ENCODE measurements at regions not wholly inside any gene's neighbourhood (a gene's known extent, or its start where the extent isn't known, plus 50 kb on each side); places are given as distances from the start of the nearest gene placed in this dataset.

DNA sequence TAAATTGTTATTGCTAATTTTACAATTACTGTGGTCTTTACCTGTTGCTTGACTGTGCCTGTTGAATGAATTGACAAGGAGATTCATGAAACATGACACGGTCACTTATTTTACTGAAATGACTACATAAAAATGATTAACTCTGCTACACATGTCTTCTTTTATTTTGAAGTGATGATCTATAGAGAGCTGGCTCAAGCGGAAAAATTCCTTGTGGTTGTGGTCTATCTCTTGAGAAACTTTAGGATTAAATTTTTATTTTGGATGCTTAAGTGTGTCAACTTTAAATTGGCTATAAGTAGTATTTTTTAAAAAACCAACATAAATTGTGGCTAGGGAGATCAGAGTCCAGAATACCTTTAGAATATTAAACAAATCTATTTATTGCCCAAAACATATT is 131.8 kb upstream of the PITX2 start:
- no TSS peak for BruUV-seq (replicated peaks)
- Histone ChIP-seq H3K79me2 (ENCODE audit: insufficient read depth, low read depth, low read length) (no peaks in the 10 kb centered on the region), H3K4me3 (ENCODE audit: low read depth, low read length, poor library complexity, severe bottlenecking) (no peak overlapping the region), H3K9me2 (ENCODE audit: insufficient read depth, low read length) (no peaks in the 10 kb centered on the region), H2AFZ (ENCODE audit: low read length) (no peak overlapping the region), H4K20me1 (ENCODE audit: insufficient read depth, low read length) (no peaks in the 10 kb centered on the region), H3K27ac (ENCODE audit: low read depth, low read length, poor library complexity, severe bottlenecking) (no peak overlapping the region), H3K36me3 (ENCODE audit: insufficient read depth, low read length) (no peaks in the 10 kb centered on the region), H3K9me3 (ENCODE audit: low read length) (no peaks in the 10 kb centered on the region), H3K4me1 (ENCODE audit: insufficient read depth, low read length, poor library complexity, severe bottlenecking) (no peaks in the 10 kb centered on the region), H3K4me2 (ENCODE audit: low read length) (no peak overlapping the region)
- DNase-seq (ENCODE audit: low spot score), result no peak
- intact Hi-C loops (cut with micrococcal nuclease; ENCODE audit: unreplicated experiment), result no loop called here
- no peak for TF ChIP-seq CTCF (conservative IDR thresholded peaks at IDR 0.05; ENCODE audit: low read length)
- TF ChIP-seq EZH2phosphoT487 (IDR thresholded peaks at IDR 0.05; ENCODE audit: borderline replicate concordance, low read depth, low read length), result no peak
- CTCF ChIA-PET (ENCODE audit: unreplicated experiment), result no interaction called here
- POLR2A ChIA-PET, result no interaction called here

DNA sequence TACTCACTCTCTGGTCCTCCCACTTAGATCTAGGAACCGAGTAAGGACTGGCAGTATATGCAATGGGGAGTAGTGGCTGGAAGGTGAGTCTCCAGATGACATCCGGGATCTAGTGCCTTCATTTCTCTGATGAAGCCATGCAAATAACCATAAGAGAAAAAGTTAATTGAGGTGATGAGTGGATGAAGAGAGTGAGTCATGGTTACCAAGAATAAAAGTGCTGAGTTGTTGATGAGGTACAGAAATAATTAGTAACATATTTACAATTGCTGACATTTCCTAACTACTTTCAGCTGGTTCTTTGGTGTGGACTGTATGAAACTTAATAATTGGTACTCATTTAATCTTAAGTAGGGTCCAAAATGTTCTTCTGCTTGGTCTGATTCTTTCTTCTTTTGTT is 146.7 kb upstream of the PITX2 start:
- Histone ChIP-seq H3K4me1 (ENCODE audit: insufficient read depth, low read length, poor library complexity, severe bottlenecking) (no peaks in the 10 kb centered on the region), H2AFZ (ENCODE audit: low read length) (no peak overlapping the region), H3K9me3 (ENCODE audit: low read length) (no peaks in the 10 kb centered on the region), H3K79me2 (ENCODE audit: insufficient read depth, low read depth, low read length) (no peaks in the 10 kb centered on the region), H3K27ac (ENCODE audit: low read depth, low read length, poor library complexity, severe bottlenecking) (no peak overlapping the region), H3K36me3 (ENCODE audit: insufficient read depth, low read length) (no peaks in the 10 kb centered on the region), H3K4me3 (ENCODE audit: low read depth, low read length, poor library complexity, severe bottlenecking) (no peak overlapping the region), H3K9me2 (ENCODE audit: insufficient read depth, low read length) (no peaks in the 10 kb centered on the region; the same call in 1 of the 2 replicates), H4K20me1 (ENCODE audit: insufficient read depth, low read length) (no peaks in the 10 kb centered on the region), H3K4me2 (ENCODE audit: low read length) (no peak overlapping the region)
- no peak for DNase-seq (ENCODE audit: low spot score)
- intact Hi-C loops (cut with micrococcal nuclease; ENCODE audit: unreplicated experiment), result no loop called here
- BruUV-seq (replicated peaks), result no TSS peak
- ChIA-PET POLR2A (no interaction called here), CTCF (ENCODE audit: unreplicated experiment) (no interaction called here)
- TF ChIP-seq EZH2phosphoT487 (IDR thresholded peaks at IDR 0.05; ENCODE audit: borderline replicate concordance, low read depth, low read length) (no peak), CTCF (conservative IDR thresholded peaks at IDR 0.05; ENCODE audit: low read length) (no peak)

DNA sequence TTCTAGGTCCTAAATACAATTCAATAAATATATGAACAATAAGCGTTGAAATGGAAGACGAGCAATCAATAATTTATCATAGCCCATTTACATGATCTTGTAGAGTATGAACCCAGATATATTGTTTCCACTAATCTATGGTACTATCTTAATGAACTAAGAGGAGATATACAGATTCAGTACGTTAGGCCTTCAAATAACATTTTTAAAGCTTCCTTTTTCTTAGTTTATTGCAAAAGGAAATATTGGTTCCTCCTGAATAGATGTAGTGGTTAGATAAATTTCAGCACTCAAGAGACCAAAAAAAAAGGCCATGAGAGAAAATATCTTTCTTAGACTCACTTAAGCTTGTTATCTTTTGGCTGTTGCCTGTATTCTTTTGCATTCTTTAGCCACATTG is 147.5 kb upstream of the PITX2 start:
- no peaks in the 10 kb centered on the region for H3K36me3 ChIP-seq (ENCODE audit: insufficient read depth, low read length)
- H4K20me1 ChIP-seq (ENCODE audit: insufficient read depth, low read length), result no peaks in the 10 kb centered on the region
- no peaks in the 10 kb centered on the region for H3K4me1 ChIP-seq (ENCODE audit: insufficient read depth, low read length, poor library complexity, severe bottlenecking)
- DNase-seq (ENCODE audit: low spot score), result no peak
- TF ChIP-seq CTCF (conservative IDR thresholded peaks at IDR 0.05; ENCODE audit: low read length) (no peak), EZH2phosphoT487 (IDR thresholded peaks at IDR 0.05; ENCODE audit: borderline replicate concordance, low read depth, low read length) (no peak)
- intact Hi-C loops (cut with micrococcal nuclease; ENCODE audit: unreplicated experiment), result no loop called here
- no peak overlapping the region for H3K27ac ChIP-seq (ENCODE audit: low read depth, low read length, poor library complexity, severe bottlenecking)
- CTCF ChIA-PET (ENCODE audit: unreplicated experiment), result interaction anchor here (0.6 kb wide), 1 partner anchor 832 kb away, joined by 3 read pairs; no protein-coding TSS in a partner anchor
- no peak overlapping the region for H3K4me3 ChIP-seq (ENCODE audit: low read depth, low read length, poor library complexity, severe bottlenecking)
- POLR2A ChIA-PET, result interaction anchor here (1.5 kb wide), 1 partner anchor 20 kb away, joined by 4 read pairs; no protein-coding TSS in a partner anchor
- no TSS peak for BruUV-seq (replicated peaks)
- no peaks in the 10 kb centered on the region for H3K9me3 ChIP-seq (ENCODE audit: low read length)
- no peaks in the 10 kb centered on the region for H3K79me2 ChIP-seq (ENCODE audit: insufficient read depth, low read depth, low read length)
- no peak overlapping the region for H3K4me2 ChIP-seq (ENCODE audit: low read length)
- no peak overlapping the region for H2AFZ ChIP-seq (ENCODE audit: low read length)
- H3K9me2 ChIP-seq (ENCODE audit: insufficient read depth, low read length), result no peaks in the 10 kb centered on the region; the same call in 1 of the 2 replicates

All from OCI-LY7 (cell line).